MM.1S (cell line): ENCODE measurements at regions not wholly inside any gene's neighbourhood (a gene's known extent, or its start where the extent isn't known, plus 50 kb on each side); places are given as distances from the start of the nearest gene placed in this dataset.

Experiments
- DNase-seq: peaks from one replicate; pipeline ENCODE4 v3.0.0-alpha.2; 2015
- H2AFZ ChIP-seq: fragments of 300-600 bp; sonication (generic); 2 replicates; pipeline ENCODE4 v1.6.0; 2016; ENCODE audit warnings: antibody characterized with exemption, low read length
- H3F3A ChIP-seq: fragments of 300-600 bp; sonication (generic); 2 replicates; pipeline ENCODE4 v1.6.1; 2016; ENCODE audit warnings: mild to moderate bottlenecking, antibody characterized with exemption, low read length, moderate library complexity, mixed read lengths; ENCODE audit not compliant: insufficient read depth
- H3K27ac ChIP-seq: fragments of 300-600 bp; sonication (generic); 2 replicates; pipeline ENCODE4 v1.5.1; 2016; ENCODE audit warnings: mild to moderate bottlenecking, low read length
- H3K27me3 ChIP-seq: fragments of 300-600 bp; sonication (generic); replicated peaks from 2 replicates; pipeline ENCODE4 v1.6.0; 2016; ENCODE audit warnings: low read length; ENCODE audit not compliant: insufficient read depth
- H3K36me3 ChIP-seq: fragments of 300-600 bp; sonication (generic); replicated peaks from 2 replicates; pipeline ENCODE4 v1.6.1; 2016; ENCODE audit warnings: mild to moderate bottlenecking, low read length, mixed read lengths; ENCODE audit not compliant: insufficient read depth
- H3K4me1 ChIP-seq: fragments of 300-600 bp; sonication (generic); 2 replicates; pipeline ENCODE4 v1.6.1; 2016; ENCODE audit warnings: low read length, mixed read lengths
- H3K4me2 ChIP-seq: fragments of 300-600 bp; sonication (generic); 2 replicates; pipeline ENCODE4 v1.6.0; 2016; ENCODE audit warnings: low read depth, low read length
- H3K4me3 ChIP-seq: fragments of 300-600 bp; sonication (generic); 2 replicates; pipeline ENCODE4 v1.5.1; 2016; ENCODE audit warnings: low read length, mixed read lengths
- H3K79me2 ChIP-seq: fragments of 300-600 bp; sonication (generic); 2 replicates; pipeline ENCODE4 v1.6.1; 2016; ENCODE audit warnings: mixed run types, low read length, mixed read lengths
- H3K9ac ChIP-seq: fragments of 300-600 bp; sonication (generic); 2 replicates; pipeline ENCODE4 v1.6.1; 2016; ENCODE audit warnings: low read length, mixed read lengths
- H3K9me2 ChIP-seq: fragments of 300-600 bp; sonication (generic); replicated peaks from 2 replicates; pipeline ENCODE4 v1.6.1; 2016; ENCODE audit warnings: mild to moderate bottlenecking, low read length, mixed read lengths; ENCODE audit not compliant: insufficient read depth
- H3K9me3 ChIP-seq: fragments of 300-600 bp; sonication (generic); replicated peaks from 2 replicates; pipeline ENCODE4 v1.6.1; 2016; ENCODE audit warnings: mild to moderate bottlenecking, low read length, mixed read lengths; ENCODE audit not compliant: insufficient read depth
- H4K20me1 ChIP-seq: fragments of 300-600 bp; sonication (generic); 2 replicates; pipeline ENCODE4 v1.6.1; 2016; ENCODE audit warnings: mild to moderate bottlenecking, low read length, moderate library complexity, mixed read lengths; ENCODE audit not compliant: insufficient read depth
- CTCF ChIP-seq: fragments of 300-600 bp; sonication (generic); IDR thresholded peaks from 2 replicates; pipeline ENCODE4 v1.5.1; 2016; ENCODE audit warnings: antibody characterized with exemption, low read length, mixed read lengths
- EZH2 ChIP-seq: fragments of 300-600 bp; sonication (generic); optimal IDR thresholded peaks from 2 replicates; pipeline ENCODE3; 2017; ENCODE audit warnings: low read depth, mild to moderate bottlenecking, antibody characterized with exemption, low read length, mixed read lengths
- EZH2phosphoT487 ChIP-seq: fragments of 300-600 bp; sonication (generic); IDR thresholded peaks from 2 replicates; pipeline ENCODE4 v1.6.1; 2018; ENCODE audit warnings: antibody characterized with exemption, low read length

GRCh38 chr14:83905157-83905556 lies 1624.8 kb upstream of the FLRT2 start:
- Histone ChIP-seq H3K27me3 (no peaks in the 10 kb centered on the region), H3K9me2 (no peaks in the 10 kb centered on the region), H3K9ac (no peak overlapping the region), H3K4me1 (no peaks in the 10 kb centered on the region), H3K79me2 (no peaks in the 10 kb centered on the region), H3F3A (no peaks in the 10 kb centered on the region), H3K27ac (no peak overlapping the region), H4K20me1 (no peaks in the 10 kb centered on the region), H3K9me3 (no peaks in the 10 kb centered on the region), H3K36me3 (no peaks in the 10 kb centered on the region), H3K4me3 (no peak overlapping the region), H2AFZ (no peak overlapping the region), H3K4me2 (no peak overlapping the region)
- TF ChIP-seq EZH2 (no peak), EZH2phosphoT487 (no peak), CTCF (no peak)
- no peak for DNase-seq

GRCh38 chr14:83908419-83908818 lies 1621.5 kb upstream of the FLRT2 start:
- DNase-seq = no peak
- no peak overlapping the region for H3K4me3 ChIP-seq
- no peak for TF ChIP-seq CTCF

DNA sequence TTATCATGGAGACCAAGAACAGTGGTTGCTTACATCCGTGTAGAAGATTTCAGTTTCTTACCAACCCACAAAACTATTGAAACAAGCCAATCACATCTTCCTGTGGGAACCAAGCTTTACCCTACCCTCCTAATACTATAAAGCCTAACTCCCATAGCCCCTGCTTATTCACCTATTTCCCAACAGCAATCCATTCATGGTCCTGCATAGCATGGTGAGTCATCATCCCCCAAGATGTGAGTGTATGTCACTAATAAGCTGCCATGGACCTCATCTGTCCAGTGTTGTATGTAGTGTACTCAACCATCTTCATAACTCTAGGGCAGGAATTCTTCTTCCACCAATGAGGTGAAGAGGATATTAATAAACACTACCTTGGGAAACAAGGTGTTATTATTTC lies 1620.4 kb upstream of the FLRT2 start:
- Histone ChIP-seq H3K79me2 (no peaks in the 10 kb centered on the region), H3K4me3 (no peak overlapping the region), H3K27me3 (no peaks in the 10 kb centered on the region), H3K4me1 (no peaks in the 10 kb centered on the region), H3K9ac (no peak overlapping the region), H3K27ac (no peak overlapping the region), H3F3A (no peaks in the 10 kb centered on the region), H4K20me1 (no peaks in the 10 kb centered on the region), H3K9me3 (no peaks in the 10 kb centered on the region), H3K4me2 (no peak overlapping the region), H3K9me2 (no peaks in the 10 kb centered on the region), H2AFZ (no peak overlapping the region), H3K36me3 (no peaks in the 10 kb centered on the region)
- no peak for DNase-seq
- no peak for TF ChIP-seq CTCF
- TF ChIP-seq EZH2 = no peak
- TF ChIP-seq EZH2phosphoT487 = no peak

More at GRCh38 chr14:83908419-83908818, 1621.5 kb upstream of the FLRT2 start:
- Histone ChIP-seq H3F3A (no peaks in the 10 kb centered on the region), H2AFZ (no peak overlapping the region), H3K4me2 (no peak overlapping the region), H3K9ac (no peak overlapping the region), H3K27ac (no peak overlapping the region), H3K36me3 (no peaks in the 10 kb centered on the region), H3K27me3 (no peaks in the 10 kb centered on the region), H4K20me1 (no peaks in the 10 kb centered on the region), H3K9me3 (no peaks in the 10 kb centered on the region), H3K9me2 (no peaks in the 10 kb centered on the region), H3K79me2 (no peaks in the 10 kb centered on the region), H3K4me1 (no peaks in the 10 kb centered on the region)
